HUES64 (cell line): ENCODE measurements at regions not wholly inside any gene's neighbourhood (a gene's known extent, or its start where the extent isn't known, plus 50 kb on each side); places are given as distances from the start of the nearest gene placed in this dataset.

Source experiments
- H3K27ac ChIP-seq: 2 replicates; pipeline ENCODE4 v1.7.0; 2013; ENCODE audit warnings: low read depth, low read length, inconsistent platforms
- H3K27me3 ChIP-seq: 2 replicates; pipeline ENCODE4 v1.6.1; 2013; ENCODE audit warnings: mild to moderate bottlenecking, low read length; ENCODE audit not compliant: insufficient read depth
- H3K36me3 ChIP-seq: 2 replicates; pipeline ENCODE4 v1.6.1; 2013; ENCODE audit warnings: mild to moderate bottlenecking, low read length; ENCODE audit not compliant: insufficient read depth
- H3K4me1 ChIP-seq: 2 replicates; pipeline ENCODE4 v1.6.1; 2013; ENCODE audit warnings: mild to moderate bottlenecking, low read length, moderate library complexity; ENCODE audit not compliant: insufficient read depth
- H3K4me3 ChIP-seq: 2 replicates; pipeline ENCODE4 v1.5.1; 2013; ENCODE audit warnings: mild to moderate bottlenecking, low read length, moderate library complexity
- H3K9ac ChIP-seq: 2 replicates; pipeline ENCODE4 v1.6.1; 2013; ENCODE audit warnings: mild to moderate bottlenecking, low read depth, low read length
- H3K9me3 ChIP-seq: 2 replicates; pipeline ENCODE4 v1.6.1; 2013; ENCODE audit warnings: low read depth, low read length; ENCODE audit not compliant: insufficient read depth
- WGBS: fragments of 150-250, 120-280 bp; methylation state at CpG from one replicate; pipeline ENCODE4 v1.1.7; 2013; ENCODE audit warnings: missing lambda C conversion rate; 5-methylcytosine and 5-hydroxymethylcytosine counted together

GRCh38 chr2:145650226-145650625 is 1130.3 kb upstream of the ZEB2 start:
- H3K27ac ChIP-seq: no peak overlapping the region
- no peaks in the 10 kb centered on the region for H3K27me3 ChIP-seq
- H3K9me3 ChIP-seq: no peaks in the 10 kb centered on the region
- H3K9ac ChIP-seq: no peak overlapping the region
- H3K4me1 ChIP-seq: no peaks in the 10 kb centered on the region
- H3K36me3 ChIP-seq: no peaks in the 10 kb centered on the region
- no peak overlapping the region for H3K4me3 ChIP-seq

GRCh38 chr2:145649061-145649460 is 1129.1 kb upstream of the ZEB2 start:
- no peak overlapping the region for H3K27ac ChIP-seq
- no peak overlapping the region for H3K4me3 ChIP-seq
- WGBS: 100% methylated on average over 4 of the region's 4 CpGs
- no peaks in the 10 kb centered on the region for H3K27me3 ChIP-seq
- H3K36me3 ChIP-seq: no peaks in the 10 kb centered on the region
- H3K9me3 ChIP-seq: no peaks in the 10 kb centered on the region
- peaks cover 6% of the 10 kb centered on the region; the same call in 1 of the 2 replicates for H3K4me1 ChIP-seq
- no peak overlapping the region for H3K9ac ChIP-seq

GRCh38 chr2:145644820-145645302 is 1124.9 kb upstream of the ZEB2 start:
- no peak overlapping the region for H3K9ac ChIP-seq
- no peak overlapping the region for H3K27ac ChIP-seq
- no peaks in the 10 kb centered on the region for H3K9me3 ChIP-seq
- no peaks in the 10 kb centered on the region for H3K36me3 ChIP-seq
- H3K4me3 ChIP-seq: no peak overlapping the region
- H3K27me3 ChIP-seq: no peaks in the 10 kb centered on the region
- peaks cover 6% of the 10 kb centered on the region; the same call in 1 of the 2 replicates for H3K4me1 ChIP-seq

GRCh38 chr2:145638675-145639074 is 1118.8 kb upstream of the ZEB2 start:
- no peaks in the 10 kb centered on the region for H3K36me3 ChIP-seq
- H3K9ac ChIP-seq: no peak overlapping the region
- H3K4me1 ChIP-seq: no peaks in the 10 kb centered on the region
- 100% methylated on average over 2 of the region's 2 CpGs for WGBS
- no peak overlapping the region for H3K27ac ChIP-seq
- no peak overlapping the region for H3K4me3 ChIP-seq
- H3K9me3 ChIP-seq: no peaks in the 10 kb centered on the region
- H3K27me3 ChIP-seq: no peaks in the 10 kb centered on the region

GRCh38 chr2:145635706-145636427 is 1115.9 kb upstream of the ZEB2 start:
- no peak overlapping the region for H3K9ac ChIP-seq
- H3K4me3 ChIP-seq: no peak overlapping the region
- H3K4me1 ChIP-seq: no peaks in the 10 kb centered on the region
- no peaks in the 10 kb centered on the region for H3K27me3 ChIP-seq
- WGBS: 100% methylated on average over 3 of the region's 3 CpGs
- H3K36me3 ChIP-seq: no peaks in the 10 kb centered on the region
- H3K9me3 ChIP-seq: no peaks in the 10 kb centered on the region
- no peak overlapping the region for H3K27ac ChIP-seq

- Histone ChIP-seq H3K36me3 (no peaks in the 10 kb centered on the region), H3K27me3 (no peaks in the 10 kb centered on the region), H3K9me3 (no peaks in the 10 kb centered on the region), H3K27ac (no peak overlapping the region), H3K4me1 (no peaks in the 10 kb centered on the region), H3K9ac (no peak overlapping the region), H3K4me3 (no peak overlapping the region)
- WGBS: 100% methylated on average over 1 of the region's 1 CpG
These were observed 1111.6 kb upstream of the ZEB2 start for GRCh38 chr2:145631561-145631960.

GRCh38 chr2:145626301-145626700 is 1106.4 kb upstream of the ZEB2 start:
- no peaks in the 10 kb centered on the region for H3K36me3 ChIP-seq
- no peak overlapping the region for H3K27ac ChIP-seq
- no peak overlapping the region for H3K4me3 ChIP-seq
- H3K4me1 ChIP-seq: no peaks in the 10 kb centered on the region
- no peaks in the 10 kb centered on the region for H3K9me3 ChIP-seq
- H3K27me3 ChIP-seq: no peaks in the 10 kb centered on the region
- no peak overlapping the region for H3K9ac ChIP-seq

- H3K27me3 ChIP-seq: no peaks in the 10 kb centered on the region
- no peak overlapping the region for H3K4me3 ChIP-seq
- H3K9ac ChIP-seq: no peak overlapping the region
- H3K4me1 ChIP-seq: no peaks in the 10 kb centered on the region
- H3K36me3 ChIP-seq: no peaks in the 10 kb centered on the region
- H3K9me3 ChIP-seq: no peaks in the 10 kb centered on the region
- 100% methylated on average over 1 of the region's 1 CpG for WGBS
- H3K27ac ChIP-seq: no peak overlapping the region
These were observed 1105.2 kb upstream of the ZEB2 start for GRCh38 chr2:145625111-145625510.

GRCh38 chr2:145623136-145623535 is 1103.2 kb upstream of the ZEB2 start:
- Histone ChIP-seq H3K9ac (no peak overlapping the region), H3K27ac (no peak overlapping the region), H3K4me1 (no peaks in the 10 kb centered on the region), H3K9me3 (no peaks in the 10 kb centered on the region), H3K36me3 (no peaks in the 10 kb centered on the region), H3K27me3 (no peaks in the 10 kb centered on the region), H3K4me3 (no peak overlapping the region)
- 95% methylated on average over 3 of the region's 3 CpGs for WGBS

- Histone ChIP-seq H3K4me3 (no peak overlapping the region), H3K9me3 (no peaks in the 10 kb centered on the region)
- 89% methylated on average over 2 of the region's 2 CpGs for WGBS
These were observed 1102.4 kb upstream of the ZEB2 start for GRCh38 chr2:145622285-145622684.

GRCh38 chr2:145617906-145618305 is 1098.0 kb upstream of the ZEB2 start:
- H3K27me3 ChIP-seq: no peaks in the 10 kb centered on the region

More at GRCh38 chr2:145622285-145622684, 1102.4 kb upstream of the ZEB2 start:
- Histone ChIP-seq H3K27me3 (no peaks in the 10 kb centered on the region), H3K4me1 (no peaks in the 10 kb centered on the region), H3K27ac (no peak overlapping the region), H3K36me3 (no peaks in the 10 kb centered on the region), H3K9ac (no peak overlapping the region)

GRCh38 chr2:145617420-145617819 is 1097.5 kb upstream of the ZEB2 start:
- H3K27ac ChIP-seq: no peak overlapping the region
- H3K4me3 ChIP-seq: no peak overlapping the region
- H3K4me1 ChIP-seq: no peaks in the 10 kb centered on the region
- H3K36me3 ChIP-seq: no peaks in the 10 kb centered on the region
- H3K27me3 ChIP-seq: no peaks in the 10 kb centered on the region
- 86% methylated on average over 1 of the region's 1 CpG for WGBS
- H3K9me3 ChIP-seq: no peaks in the 10 kb centered on the region
- H3K9ac ChIP-seq: no peak overlapping the region

More at GRCh38 chr2:145617906-145618305, 1098.0 kb upstream of the ZEB2 start:
- no peak overlapping the region for H3K27ac ChIP-seq
- H3K9ac ChIP-seq: no peak overlapping the region
- 85% methylated on average over 1 of the region's 2 CpGs for WGBS
- H3K9me3 ChIP-seq: no peaks in the 10 kb centered on the region
- H3K4me3 ChIP-seq: no peak overlapping the region
- H3K36me3 ChIP-seq: no peaks in the 10 kb centered on the region
- no peaks in the 10 kb centered on the region for H3K4me1 ChIP-seq
